Adrenal gland (tissue), 9 donors: ENCODE measurements at regions not wholly inside any gene's neighbourhood (a gene's known extent, or its start where the extent isn't known, plus 50 kb on each side); places are given as distances from the start of the nearest gene placed in this dataset.

Experiments used
- DNase-seq, 7 donors: peaks; one replicate each; pipeline ENCODE4 v3.0.0-alpha.2; 2019 to 2020
- H3K27ac ChIP-seq, 5 donors: fragments of 200-600 bp; sonication (generic) in 4 of 5; 1 replicate in 3 of 5; 2 replicates in 2 of 5; pipeline versions ENCODE4 v1.5.1 to v1.8.0; 2016 to 2020; ENCODE audit warnings: mild to moderate bottlenecking in 1 of 5
- H3K27me3 ChIP-seq: fragments of 200-600 bp; 2 replicates; pipeline ENCODE4 v1.8.0; 2021
- H3K36me3 ChIP-seq, 2 donors: fragments of 200-600 bp; replicated peaks in 1 of 2; 1 replicate in 1 of 2; 2 replicates in 1 of 2; pipeline versions ENCODE4 v1.5.1 to v1.8.0; 2018 to 2022
- H3K4me1 ChIP-seq, 2 donors: fragments of 200-600 bp; replicated peaks in 1 of 2; 1 replicate in 1 of 2; 2 replicates in 1 of 2; pipeline versions ENCODE4 v1.5.1 to v1.8.0; 2018 to 2021
- H3K4me3 ChIP-seq, 4 donors: fragments of 200-600 bp; sonication (generic) in 3 of 4; one replicate each; pipeline ENCODE4 v1.5.1; 2016 to 2018
- H3K9me3 ChIP-seq, 3 donors: fragments of 200-600 bp; sonication (generic) in 1 of 3; replicated peaks in 1 of 3; 1 replicate in 2 of 3; 2 replicates in 1 of 3; pipeline versions ENCODE4 v1.5.1 to v1.8.0; 2016 to 2021
- POLR2A ChIP-seq, 2 donors: fragments of 450-650 bp; IDR thresholded peaks; one replicate each; pipeline ENCODE4 v1.6.1; 2017; ENCODE audit warnings: antibody characterized with exemption in 2 of 2, mild to moderate bottlenecking in 2 of 2, moderate library complexity in 1 of 2
- WGBS, 4 donors: extraction: QIAGEN DNeasy Blood & Tissue Kit in 2 of 4; methylation state at CpG; one replicate each; pipeline versions ENCODE4 v1.1.5 to v1.1.7; 2013 to 2017; 5-methylcytosine and 5-hydroxymethylcytosine counted together
- intact Hi-C, 2 donors: fragments of 100-400 bp; cut with DNase I; formaldehyde crosslinking; loops; one replicate each; pipeline versions ENCODE4 v1.14.1 to v1.15.0; 2022 to 2023
- TF ChIP-seq, protein P1 (sequence below), 6 experiments: fragments of 450-650 bp in 4 of 6; fragments of 200-600 bp in 2 of 6; sonication (generic) in 1 of 6; IDR thresholded peaks; 1 replicate in 5 of 6; 2 replicates in 1 of 6; pipeline versions ENCODE4 v1.5.1 to v1.8.0; 2016 to 2021; ENCODE audit warnings: antibody characterized with exemption in 6 of 6, mild to moderate bottlenecking in 2 of 6, moderate library complexity in 1 of 6
- donor health status: healthy with polysubstance abuse.
- donor health status: Bipolar disorder and iron deficiency.
- donor health status: DM: yes; HTN: yes; CAD: no.
- donor health status: DM: no; HTN: no; CAD: no.
- donor health status: DM: no; HTN: no; CAD: no.

DNA sequence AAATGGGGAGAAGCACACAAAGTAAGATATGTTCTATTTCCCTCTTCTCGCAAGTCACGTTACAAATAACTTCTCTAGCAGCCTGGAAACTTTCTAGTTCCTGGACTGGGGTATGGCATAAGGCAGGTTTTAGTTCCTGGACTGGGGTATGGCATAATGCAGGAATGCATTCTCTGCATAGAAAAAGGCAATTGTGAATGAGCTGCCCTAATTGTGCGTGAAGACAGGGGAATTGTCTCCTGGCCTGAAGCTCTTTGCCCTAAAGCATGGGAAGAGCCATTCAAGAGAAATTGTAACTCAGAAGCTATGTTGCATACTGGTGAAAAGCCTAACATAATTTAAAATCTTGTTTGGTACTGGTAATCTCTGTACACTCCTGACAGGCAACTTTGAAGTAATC is 54.3 kb upstream of the CBLB start:
- Histone ChIP-seq H3K27ac (no peak overlapping the region), H3K4me1 (no peaks in the 10 kb centered on the region), H3K27me3 (no peaks in the 10 kb centered on the region), H3K9me3 (peaks cover 0 to 5% (median 0%) of the 10 kb centered on the region in 3 donors), H3K36me3 (no peaks in the 10 kb centered on the region), H3K4me3 (no peak overlapping the region)
- no peak for DNase-seq
- intact Hi-C loops = no loop called here
- TF ChIP-seq, protein P1, sequence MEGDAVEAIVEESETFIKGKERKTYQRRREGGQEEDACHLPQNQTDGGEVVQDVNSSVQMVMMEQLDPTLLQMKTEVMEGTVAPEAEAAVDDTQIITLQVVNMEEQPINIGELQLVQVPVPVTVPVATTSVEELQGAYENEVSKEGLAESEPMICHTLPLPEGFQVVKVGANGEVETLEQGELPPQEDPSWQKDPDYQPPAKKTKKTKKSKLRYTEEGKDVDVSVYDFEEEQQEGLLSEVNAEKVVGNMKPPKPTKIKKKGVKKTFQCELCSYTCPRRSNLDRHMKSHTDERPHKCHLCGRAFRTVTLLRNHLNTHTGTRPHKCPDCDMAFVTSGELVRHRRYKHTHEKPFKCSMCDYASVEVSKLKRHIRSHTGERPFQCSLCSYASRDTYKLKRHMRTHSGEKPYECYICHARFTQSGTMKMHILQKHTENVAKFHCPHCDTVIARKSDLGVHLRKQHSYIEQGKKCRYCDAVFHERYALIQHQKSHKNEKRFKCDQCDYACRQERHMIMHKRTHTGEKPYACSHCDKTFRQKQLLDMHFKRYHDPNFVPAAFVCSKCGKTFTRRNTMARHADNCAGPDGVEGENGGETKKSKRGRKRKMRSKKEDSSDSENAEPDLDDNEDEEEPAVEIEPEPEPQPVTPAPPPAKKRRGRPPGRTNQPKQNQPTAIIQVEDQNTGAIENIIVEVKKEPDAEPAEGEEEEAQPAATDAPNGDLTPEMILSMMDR (IDR thresholded peaks at IDR 0.05) = no peak
- TF ChIP-seq POLR2A (IDR thresholded peaks at IDR 0.05) = no peak
- WGBS, 4 donors = 96 to 99% (median 98%) methylated on average over 3 of the region's 3 CpGs

- Histone ChIP-seq H3K9me3 (no peaks in the 10 kb centered on the region), H3K36me3 (no peaks in the 10 kb centered on the region), H3K4me1 (peaks cover 0 to 3% of the 10 kb centered on the region in 2 donors), H3K27ac (no peak overlapping the region), H3K4me3 (no peak overlapping the region), H3K27me3 (no peaks in the 10 kb centered on the region)
- no peak for DNase-seq
- TF ChIP-seq, protein P1 (IDR thresholded peaks at IDR 0.05) = no peak
- no peak for TF ChIP-seq POLR2A (IDR thresholded peaks at IDR 0.05)
- intact Hi-C loops = no loop called here
- 95 to 100% (median 98%) methylated on average over 1 of the region's 1 CpG for WGBS, 4 donors
These were observed 58.9 kb upstream of the CBLB start for GRCh38 chr3:105927741-105928140.

GRCh38 chr3:105930733-105931132 is 61.9 kb upstream of the CBLB start:
- WGBS, 4 donors = 67 to 75% (median 70%) methylated on average over 3 of the region's 3 CpGs
- intact Hi-C loops = no loop called here
- H3K27ac ChIP-seq = no peak overlapping the region
- H3K4me1 ChIP-seq = peaks cover 0 to 3% of the 10 kb centered on the region in 2 donors
- H3K36me3 ChIP-seq = no peaks in the 10 kb centered on the region
- no peak overlapping the region for H3K4me3 ChIP-seq
- no peak for TF ChIP-seq POLR2A (IDR thresholded peaks at IDR 0.05)
- TF ChIP-seq, protein P1 (IDR thresholded peaks at IDR 0.05) = no peak
- no peaks in the 10 kb centered on the region for H3K27me3 ChIP-seq
- no peaks in the 10 kb centered on the region for H3K9me3 ChIP-seq
- no peak for DNase-seq

DNA sequence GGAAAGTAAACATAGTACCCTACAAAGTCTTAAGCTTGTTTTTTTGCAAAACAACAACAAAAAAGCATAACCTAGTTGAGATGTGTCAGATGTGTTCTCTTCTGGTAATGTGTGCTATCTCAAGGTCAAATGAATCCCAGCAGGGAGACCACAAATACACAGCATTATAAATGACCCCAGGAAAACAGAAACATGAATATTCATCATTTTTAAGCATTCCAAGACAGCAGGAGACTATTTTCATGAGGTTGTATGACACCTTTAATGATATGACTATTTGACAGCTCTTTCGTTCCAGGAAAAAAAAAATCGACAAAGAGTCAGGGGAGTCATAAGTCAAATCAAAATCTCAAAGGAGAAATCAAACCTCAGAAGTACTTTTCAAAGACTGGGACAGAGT is 62.7 kb upstream of the CBLB start:
- TF ChIP-seq, protein P1 (IDR thresholded peaks at IDR 0.05) = no peak
- no peak for TF ChIP-seq POLR2A (IDR thresholded peaks at IDR 0.05)
- H3K27ac ChIP-seq = no peak overlapping the region
- peaks cover 0 to 3% of the 10 kb centered on the region in 2 donors for H3K4me1 ChIP-seq
- no peaks in the 10 kb centered on the region for H3K36me3 ChIP-seq
- no peak overlapping the region for H3K4me3 ChIP-seq
- H3K27me3 ChIP-seq = no peaks in the 10 kb centered on the region
- 23 to 46% (median 42%) methylated on average over 2 of the region's 2 CpGs for WGBS, 4 donors
- intact Hi-C loops = no loop called here
- DNase-seq = no peak
- H3K9me3 ChIP-seq = no peaks in the 10 kb centered on the region
